ENCODE measurements at regions not wholly inside any gene's neighbourhood (a gene's known extent, or its start where the extent isn't known, plus 50 kb on each side); places are given as distances from the start of the nearest gene placed in this dataset.

DNA sequence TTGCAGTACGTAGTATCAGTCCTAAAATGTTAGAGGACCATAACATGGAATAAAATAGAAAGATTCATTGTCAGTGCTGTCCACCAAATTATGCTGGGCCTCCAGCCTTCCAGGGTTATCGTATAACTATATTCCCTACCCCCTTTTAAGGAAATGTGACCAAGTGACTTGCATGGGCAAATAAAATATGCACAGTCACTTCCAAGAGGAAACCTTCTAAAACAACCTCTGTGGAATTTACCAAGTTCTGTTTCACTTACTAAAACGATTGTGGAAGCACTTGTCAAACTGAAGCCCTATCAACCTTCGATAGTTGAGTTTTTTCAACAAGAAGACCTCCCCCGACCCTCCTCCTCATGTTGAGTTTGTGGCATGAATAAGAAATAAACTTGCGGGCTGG lies 345.4 kb upstream of the C16orf82 start:
- TF ChIP-seq, protein P1, sequence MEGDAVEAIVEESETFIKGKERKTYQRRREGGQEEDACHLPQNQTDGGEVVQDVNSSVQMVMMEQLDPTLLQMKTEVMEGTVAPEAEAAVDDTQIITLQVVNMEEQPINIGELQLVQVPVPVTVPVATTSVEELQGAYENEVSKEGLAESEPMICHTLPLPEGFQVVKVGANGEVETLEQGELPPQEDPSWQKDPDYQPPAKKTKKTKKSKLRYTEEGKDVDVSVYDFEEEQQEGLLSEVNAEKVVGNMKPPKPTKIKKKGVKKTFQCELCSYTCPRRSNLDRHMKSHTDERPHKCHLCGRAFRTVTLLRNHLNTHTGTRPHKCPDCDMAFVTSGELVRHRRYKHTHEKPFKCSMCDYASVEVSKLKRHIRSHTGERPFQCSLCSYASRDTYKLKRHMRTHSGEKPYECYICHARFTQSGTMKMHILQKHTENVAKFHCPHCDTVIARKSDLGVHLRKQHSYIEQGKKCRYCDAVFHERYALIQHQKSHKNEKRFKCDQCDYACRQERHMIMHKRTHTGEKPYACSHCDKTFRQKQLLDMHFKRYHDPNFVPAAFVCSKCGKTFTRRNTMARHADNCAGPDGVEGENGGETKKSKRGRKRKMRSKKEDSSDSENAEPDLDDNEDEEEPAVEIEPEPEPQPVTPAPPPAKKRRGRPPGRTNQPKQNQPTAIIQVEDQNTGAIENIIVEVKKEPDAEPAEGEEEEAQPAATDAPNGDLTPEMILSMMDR (IDR thresholded peaks at IDR 0.05; ENCODE audit: low read depth, low read length), result no peak
- TF ChIP-seq, protein P2, sequence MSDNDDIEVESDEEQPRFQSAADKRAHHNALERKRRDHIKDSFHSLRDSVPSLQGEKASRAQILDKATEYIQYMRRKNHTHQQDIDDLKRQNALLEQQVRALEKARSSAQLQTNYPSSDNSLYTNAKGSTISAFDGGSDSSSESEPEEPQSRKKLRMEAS (IDR thresholded peaks at IDR 0.05; ENCODE audit: low read depth, low read length), result no peak
- TF ChIP-seq POLR2A (IDR thresholded peaks at IDR 0.05; ENCODE audit: extremely low read depth, insufficient read length) (no peak), MYC (IDR thresholded peaks at IDR 0.05; ENCODE audit: low read depth, low read length) (no peak)
